Muscle layer of colon (tissue), 2 donors: ENCODE measurements at regions not wholly inside any gene's neighbourhood (a gene's known extent, or its start where the extent isn't known, plus 50 kb on each side); places are given as distances from the start of the nearest gene placed in this dataset.
"Not testable (repeated sequence)": the region's sequence is repeated elsewhere in the genome, so short reads cannot be mapped to it uniquely, and the experiment has no call there.

Experiments used
- H3K27ac ChIP-seq: one replicate; pipeline ENCODE4 v1.7.0; 2013; ENCODE audit warnings: low read depth, mild to moderate bottlenecking, low read length, moderate library complexity
- H3K27me3 ChIP-seq, 2 donors: one replicate each; pipeline ENCODE4 v1.7.0; 2013; ENCODE audit warnings: low read length in 2 of 2, mild to moderate bottlenecking in 2 of 2; ENCODE audit not compliant: insufficient read depth in 2 of 2, control insufficient read depth in 1 of 2
- H3K36me3 ChIP-seq: one replicate; pipeline ENCODE4 v1.7.0; 2013; ENCODE audit warnings: mild to moderate bottlenecking, low read length; ENCODE audit not compliant: insufficient read depth
- H3K4me1 ChIP-seq: one replicate; pipeline ENCODE4 v1.7.0; 2013; ENCODE audit warnings: mild to moderate bottlenecking, low read length; ENCODE audit not compliant: insufficient read depth
- H3K4me3 ChIP-seq, 2 donors: one replicate each; pipeline ENCODE4 v1.7.0; 2013; ENCODE audit warnings: low read length in 2 of 2, low read depth in 1 of 2, mild to moderate bottlenecking in 1 of 2, moderate library complexity in 1 of 2
- H3K9ac ChIP-seq: one replicate; pipeline ENCODE4 v1.7.0; 2013; ENCODE audit warnings: low read length
- H3K9me3 ChIP-seq: one replicate; pipeline ENCODE4 v1.7.0; 2013; ENCODE audit warnings: mild to moderate bottlenecking, low read length
- donor health status: abdominal sarcoma.
- donor health status: Adenocarcinoma of cecum.

GRCh38 chr2:56807861-56808260 is 624.1 kb downstream of the CCDC85A start:
- Histone ChIP-seq H3K9me3 (no peaks in the 10 kb centered on the region), H3K4me3 (no peak overlapping the region), H3K27ac (no peak overlapping the region), H3K4me1 (no peaks in the 10 kb centered on the region), H3K27me3 (no peaks in the 10 kb centered on the region), H3K36me3 (no peaks in the 10 kb centered on the region), H3K9ac (no peak overlapping the region)

- no peak overlapping the region for H3K9ac ChIP-seq
- no peaks in the 10 kb centered on the region for H3K27me3 ChIP-seq
- no peaks in the 10 kb centered on the region for H3K9me3 ChIP-seq
- no peak overlapping the region for H3K27ac ChIP-seq
- H3K4me3 ChIP-seq = no peak overlapping the region
- H3K36me3 ChIP-seq = no peaks in the 10 kb centered on the region
- H3K4me1 ChIP-seq = no peaks in the 10 kb centered on the region
These were observed 627.6 kb downstream of the CCDC85A start for GRCh38 chr2:56811401-56811800.

- Histone ChIP-seq H3K4me3 (no peak overlapping the region), H3K9me3 (no peaks in the 10 kb centered on the region), H3K36me3 (no peaks in the 10 kb centered on the region), H3K27ac (no peak overlapping the region), H3K4me1 (no peaks in the 10 kb centered on the region), H3K27me3 (no peaks in the 10 kb centered on the region), H3K9ac (no peak overlapping the region)
These were observed 628.6 kb downstream of the CCDC85A start for GRCh38 chr2:56812432-56812831.

GRCh38 chr2:56813490-56813889 is 629.7 kb downstream of the CCDC85A start:
- Histone ChIP-seq H3K36me3 (no peaks in the 10 kb centered on the region), H3K4me1 (no peaks in the 10 kb centered on the region), H3K9me3 (no peaks in the 10 kb centered on the region), H3K27ac (no peak overlapping the region), H3K4me3 (no peak overlapping the region), H3K27me3 (no peaks in the 10 kb centered on the region), H3K9ac (no peak overlapping the region)

GRCh38 chr2:56816666-56817065 is 632.9 kb downstream of the CCDC85A start:
- no peaks in the 10 kb centered on the region for H3K27me3 ChIP-seq
- H3K9me3 ChIP-seq = no peaks in the 10 kb centered on the region
- no peak overlapping the region for H3K9ac ChIP-seq
- no peak overlapping the region for H3K27ac ChIP-seq
- H3K4me1 ChIP-seq = no peaks in the 10 kb centered on the region
- H3K4me3 ChIP-seq = no peak overlapping the region
- no peaks in the 10 kb centered on the region for H3K36me3 ChIP-seq

GRCh38 chr2:56831780-56832179 is 648.0 kb downstream of the CCDC85A start:
- Histone ChIP-seq H3K36me3 (no peaks in the 10 kb centered on the region), H3K9ac (no peak overlapping the region), H3K9me3 (no peaks in the 10 kb centered on the region), H3K27ac (no peak overlapping the region), H3K27me3 (no peaks in the 10 kb centered on the region), H3K4me1 (no peaks in the 10 kb centered on the region), H3K4me3 (no peak overlapping the region)

- H3K9me3 ChIP-seq = no peaks in the 10 kb centered on the region
- H3K36me3 ChIP-seq = no peaks in the 10 kb centered on the region
- no peak overlapping the region for H3K9ac ChIP-seq
- H3K4me1 ChIP-seq = no peaks in the 10 kb centered on the region
- H3K4me3 ChIP-seq = no peak overlapping the region
- no peak overlapping the region for H3K27ac ChIP-seq
- H3K27me3 ChIP-seq = no peaks in the 10 kb centered on the region
These were observed 650.9 kb downstream of the CCDC85A start for GRCh38 chr2:56834686-56835085.

GRCh38 chr2:56840009-56840408 is 656.2 kb downstream of the CCDC85A start:
- not testable (repeated sequence) for H3K9ac ChIP-seq, H3K27ac ChIP-seq, H3K27me3 ChIP-seq, H3K36me3 ChIP-seq, H3K4me1 ChIP-seq, H3K4me3 ChIP-seq, H3K9me3 ChIP-seq

GRCh38 chr2:56860991-56861390 is 677.2 kb downstream of the CCDC85A start:
- no peak overlapping the region for H3K4me3 ChIP-seq
- no peaks in the 10 kb centered on the region for H3K9me3 ChIP-seq
- H3K36me3 ChIP-seq = no peaks in the 10 kb centered on the region
- H3K4me1 ChIP-seq = no peaks in the 10 kb centered on the region
- H3K27ac ChIP-seq = no peak overlapping the region
- no peaks in the 10 kb centered on the region for H3K27me3 ChIP-seq
- H3K9ac ChIP-seq = no peak overlapping the region

GRCh38 chr2:56871644-56872043 is 687.9 kb downstream of the CCDC85A start:
- Histone ChIP-seq H3K9ac (no peak overlapping the region), H3K36me3 (no peaks in the 10 kb centered on the region)

GRCh38 chr2:56874717-56875116 is 690.9 kb downstream of the CCDC85A start:
- H3K27ac ChIP-seq = no peak overlapping the region
- no peaks in the 10 kb centered on the region for H3K36me3 ChIP-seq
- no peak overlapping the region for H3K9ac ChIP-seq
- no peaks in the 10 kb centered on the region for H3K4me1 ChIP-seq
- no peak overlapping the region for H3K4me3 ChIP-seq
- H3K27me3 ChIP-seq = no peaks in the 10 kb centered on the region
- no peaks in the 10 kb centered on the region for H3K9me3 ChIP-seq

More at GRCh38 chr2:56871644-56872043, 687.9 kb downstream of the CCDC85A start:
- Histone ChIP-seq H3K27me3 (no peaks in the 10 kb centered on the region), H3K4me1 (no peaks in the 10 kb centered on the region), H3K27ac (no peak overlapping the region), H3K4me3 (no peak overlapping the region), H3K9me3 (no peaks in the 10 kb centered on the region)

- Histone ChIP-seq H3K4me1 (no peaks in the 10 kb centered on the region), H3K4me3 (no peak overlapping the region), H3K27me3 (no peaks in the 10 kb centered on the region), H3K9ac (no peak overlapping the region), H3K27ac (no peak overlapping the region), H3K36me3 (no peaks in the 10 kb centered on the region), H3K9me3 (no peaks in the 10 kb centered on the region)
These were observed 705.9 kb downstream of the CCDC85A start for GRCh38 chr2:56889738-56890137.
